Limb (tissue), 2 donors: ENCODE measurements at regions not wholly inside any gene's neighbourhood (a gene's known extent, or its start where the extent isn't known, plus 50 kb on each side); places are given as distances from the start of the nearest gene placed in this dataset.
"Not testable (repeated sequence)": the region's sequence is repeated elsewhere in the genome, so short reads cannot be mapped to it uniquely, and the experiment has no call there.

Experiments used
- DNase-seq, 2 donors: peaks; one replicate each; pipeline ENCODE4 v3.0.0-alpha.2; 2016; ENCODE audit errors: extremely low spot score in 2 of 2

DNA sequence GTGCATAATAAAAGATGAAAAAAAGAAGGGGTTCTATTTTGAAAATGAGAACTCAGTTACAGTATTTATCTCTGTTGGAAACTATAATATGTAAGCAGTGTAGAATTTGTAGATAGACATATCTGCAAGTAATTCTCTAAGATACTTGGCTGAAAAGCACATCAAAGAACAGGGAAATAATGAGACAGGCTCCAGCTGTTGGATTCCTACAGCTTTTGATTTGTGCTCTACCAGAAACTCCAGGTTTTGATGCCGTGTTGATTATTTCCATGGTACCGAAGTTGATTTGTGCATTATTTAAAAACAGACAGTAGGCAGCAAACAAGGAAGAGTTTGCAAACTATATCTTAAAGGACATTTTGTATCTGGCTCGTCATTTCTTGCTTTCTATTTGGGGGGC lies 2098.7 kb upstream of the WWC1 start:
- no peak for DNase-seq

- DNase-seq = no peak
These were observed 2095.5 kb upstream of the WWC1 start for GRCh38 chr5:166195981-166196380.

- no peak for DNase-seq
These were observed 2090.9 kb upstream of the WWC1 start for GRCh38 chr5:166200532-166200931.

- no peak for DNase-seq
These were observed 2079.8 kb upstream of the WWC1 start for GRCh38 chr5:166211640-166212039.

- no peak for DNase-seq
These were observed 2055.1 kb upstream of the WWC1 start for GRCh38 chr5:166236327-166236726.

- no peak for DNase-seq
These were observed 2050.7 kb upstream of the WWC1 start for GRCh38 chr5:166240705-166241104.

DNA sequence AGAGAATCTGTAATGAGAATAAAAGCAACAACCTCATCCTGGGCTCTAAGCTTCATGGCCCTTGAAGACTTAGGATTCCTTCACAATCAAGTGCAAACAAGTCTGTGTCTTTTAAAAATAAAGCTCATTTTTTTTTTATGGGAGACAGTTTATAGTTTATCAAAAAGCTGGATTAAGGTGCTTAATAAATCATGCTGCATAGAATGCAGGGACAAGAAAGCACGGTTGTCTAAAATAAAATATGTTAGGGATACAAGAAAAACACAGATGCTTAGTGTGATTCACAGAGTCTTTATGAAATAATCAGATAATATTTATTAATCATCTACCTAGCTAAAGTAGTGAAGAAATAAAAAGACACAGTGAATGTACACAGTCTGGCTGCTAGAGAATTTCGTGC lies 2045.9 kb upstream of the WWC1 start:
- DNase-seq = no peak

DNA sequence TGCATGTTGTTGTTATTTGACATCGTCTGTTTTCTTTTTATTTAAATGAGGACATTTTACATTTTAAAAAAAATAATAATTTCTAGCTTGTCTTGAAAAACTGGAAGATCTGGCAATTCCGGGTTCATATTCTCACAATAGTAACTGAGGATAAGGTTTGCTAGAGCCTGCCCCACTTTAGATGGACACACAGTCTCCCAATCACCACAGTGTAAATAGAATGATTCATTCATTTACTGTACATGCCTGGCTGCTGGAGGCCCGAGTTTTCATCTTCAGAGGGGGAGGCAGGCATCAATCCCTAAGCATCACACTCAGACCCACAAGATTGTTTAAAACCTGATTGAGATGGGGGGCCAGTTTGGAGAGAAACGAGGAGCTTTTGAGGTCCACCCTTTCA lies 2039.7 kb upstream of the WWC1 start:
- DNase-seq = no peak

DNA sequence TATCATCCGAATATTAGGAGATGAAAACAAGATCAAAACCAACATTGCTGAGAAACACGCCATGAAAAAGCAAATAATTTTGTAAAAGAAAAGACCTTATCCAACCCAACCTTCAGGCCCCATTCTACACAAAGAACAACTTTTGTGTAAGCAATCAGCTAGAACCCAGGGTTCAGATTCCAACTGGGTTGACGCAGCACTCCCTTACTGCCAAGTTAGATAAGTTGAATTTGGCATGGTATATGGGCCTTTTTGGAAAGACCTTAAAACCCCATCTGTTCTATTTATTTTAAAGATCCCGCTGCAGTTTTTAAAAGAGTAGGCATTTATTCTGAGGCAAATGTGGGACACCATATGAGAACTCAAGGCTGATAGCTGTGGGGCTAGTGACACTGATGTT lies 2033.8 kb upstream of the WWC1 start:
- DNase-seq = no peak

- DNase-seq = no peak
These were observed 2029.0 kb upstream of the WWC1 start for GRCh38 chr5:166262395-166262794.

DNA sequence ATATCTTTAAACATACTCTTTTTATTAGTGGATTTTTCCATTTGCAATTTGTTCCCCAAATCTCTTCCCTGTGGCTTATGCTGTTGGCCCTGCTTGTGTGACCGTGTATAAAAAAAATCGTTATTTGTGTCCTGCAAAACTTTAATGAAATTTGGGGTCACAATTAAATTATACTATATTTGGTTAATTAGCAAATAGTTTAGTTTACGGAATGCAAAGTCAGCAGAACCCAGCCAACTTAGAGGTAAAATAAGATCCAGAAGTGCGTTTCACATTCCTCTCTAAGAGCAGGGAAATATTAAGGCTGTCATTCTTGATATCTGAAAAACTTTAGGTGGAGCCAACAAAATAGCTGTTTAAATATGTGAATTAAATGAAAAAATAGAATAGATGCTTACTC lies 2023.5 kb upstream of the WWC1 start:
- DNase-seq = no peak

GRCh38 chr5:166270712-166271111 lies 2020.7 kb upstream of the WWC1 start:
- no peak for DNase-seq

- DNase-seq = no peak
These were observed 2015.4 kb upstream of the WWC1 start for GRCh38 chr5:166276006-166276405.

GRCh38 chr5:166279828-166280227 lies 2011.6 kb upstream of the WWC1 start:
- no peak for DNase-seq

DNA sequence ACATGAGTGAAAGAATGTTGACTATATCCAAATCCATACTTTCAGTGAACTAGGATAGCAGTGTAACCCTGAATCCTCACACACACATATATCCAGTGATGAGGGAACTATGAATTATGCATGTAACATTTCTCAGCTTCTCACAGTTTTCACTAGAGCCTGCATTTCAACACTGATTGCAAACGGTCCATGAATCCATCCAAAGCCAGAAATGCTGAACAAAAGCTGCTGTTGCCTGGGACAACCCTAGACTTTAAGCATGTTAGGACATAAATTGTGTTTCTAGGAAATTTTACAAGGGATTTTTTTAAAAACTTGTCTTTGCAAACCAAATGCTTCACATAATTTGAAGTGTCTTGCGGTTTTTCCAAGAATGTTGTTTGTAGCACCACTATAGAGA lies 2010.0 kb upstream of the WWC1 start:
- DNase-seq = no peak

DNA sequence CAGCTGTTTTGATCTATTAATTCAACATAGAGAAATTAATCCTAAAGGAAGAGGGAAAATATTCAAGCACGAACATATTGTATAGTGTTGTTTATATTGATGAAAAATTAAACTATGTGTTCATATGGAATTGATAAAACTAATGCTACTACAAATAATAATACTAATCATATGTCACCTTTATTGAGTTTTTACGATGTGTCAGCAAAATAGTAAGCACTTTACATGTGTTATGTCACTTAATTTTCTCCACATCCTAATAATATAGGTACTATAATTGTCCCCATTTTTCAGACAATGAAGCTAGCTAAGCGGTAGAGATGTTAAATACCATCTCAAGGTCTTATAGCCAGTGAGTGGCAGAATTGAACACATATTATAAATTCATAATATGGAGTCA lies 2008.5 kb upstream of the WWC1 start:
- no peak for DNase-seq

GRCh38 chr5:166285361-166285760 lies 2006.1 kb upstream of the WWC1 start:
- DNase-seq = no peak

DNA sequence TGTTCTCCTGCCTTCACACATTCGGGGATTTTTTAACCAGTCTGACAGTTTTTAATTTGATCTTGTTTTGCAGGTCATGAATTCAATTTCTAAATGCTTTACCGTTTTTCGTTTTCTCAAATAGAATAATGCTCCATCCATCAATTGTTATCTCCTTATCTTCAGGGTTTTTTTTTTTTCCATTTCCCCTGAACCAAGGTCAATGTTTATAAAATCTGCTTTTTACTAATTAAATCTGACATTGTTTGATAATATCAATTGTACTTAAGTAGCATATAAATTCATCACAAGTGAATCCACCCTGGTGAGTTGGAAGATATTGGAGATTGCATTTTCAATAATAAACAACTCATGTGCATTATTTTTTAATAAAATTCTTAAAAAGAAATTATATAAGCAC lies 2004.6 kb upstream of the WWC1 start:
- no peak for DNase-seq

DNA sequence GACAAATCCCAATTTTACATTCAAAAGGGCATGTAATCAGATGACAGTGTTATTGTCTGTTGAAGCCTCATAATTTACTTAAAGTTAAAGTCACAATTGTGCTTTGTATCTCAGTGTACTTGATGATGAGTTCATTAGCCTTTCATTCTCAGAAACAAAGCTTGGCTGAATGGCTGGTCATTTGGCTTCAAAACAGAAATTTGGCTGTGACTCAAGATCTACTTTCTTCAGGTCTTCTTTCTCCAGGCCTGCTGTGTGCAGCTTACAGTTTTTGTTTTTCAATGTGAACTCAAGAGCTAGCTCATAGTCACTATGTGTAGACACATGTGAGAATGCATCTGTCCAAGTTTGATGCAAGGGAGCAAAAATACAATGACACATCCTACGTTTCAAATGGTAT lies 2003.6 kb upstream of the WWC1 start:
- DNase-seq = no peak

- not testable (repeated sequence) for DNase-seq
These were observed 1999.6 kb upstream of the WWC1 start for GRCh38 chr5:166291800-166292199.

DNA sequence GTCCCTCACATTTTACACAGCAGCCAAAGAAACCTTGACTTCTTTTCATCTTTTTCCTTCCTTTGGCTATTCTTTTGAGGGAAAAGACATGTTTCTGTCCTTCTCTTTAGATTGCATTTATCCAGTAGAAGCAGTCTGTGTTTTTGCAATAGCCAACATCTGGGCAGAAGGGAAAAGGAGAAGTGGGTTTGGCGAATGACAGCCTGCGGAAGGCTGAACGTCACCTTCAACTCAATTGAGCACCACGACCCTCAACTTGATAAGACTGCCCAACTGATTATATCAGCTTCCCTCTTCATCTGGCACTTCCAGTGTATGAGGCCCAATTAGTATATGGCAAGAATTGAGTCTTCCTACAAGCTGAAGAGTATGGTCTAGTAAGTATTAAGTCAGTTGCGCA lies 1997.6 kb upstream of the WWC1 start:
- no peak for DNase-seq

- no peak for DNase-seq
These were observed 1989.3 kb upstream of the WWC1 start for GRCh38 chr5:166302166-166302565.

DNA sequence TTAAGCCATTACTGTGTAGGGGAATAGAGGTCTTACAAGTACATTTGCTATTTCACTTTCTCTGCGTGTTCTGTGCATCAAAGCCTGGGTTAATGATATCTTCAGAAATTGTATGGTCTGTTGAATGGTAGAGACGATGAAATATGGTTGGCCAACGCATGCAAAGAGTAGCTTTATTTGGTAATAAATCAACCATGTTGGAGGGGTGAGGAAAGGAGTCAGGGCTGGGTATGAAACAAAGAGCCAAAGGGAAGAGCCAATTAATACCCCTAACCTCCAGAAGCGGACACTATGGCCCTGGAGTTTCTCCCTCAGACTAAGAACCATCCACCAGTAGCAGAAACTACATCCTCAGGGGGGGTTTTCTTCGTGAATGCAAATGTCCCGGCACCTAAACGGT lies 1974.0 kb upstream of the WWC1 start:
- no peak for DNase-seq

DNA sequence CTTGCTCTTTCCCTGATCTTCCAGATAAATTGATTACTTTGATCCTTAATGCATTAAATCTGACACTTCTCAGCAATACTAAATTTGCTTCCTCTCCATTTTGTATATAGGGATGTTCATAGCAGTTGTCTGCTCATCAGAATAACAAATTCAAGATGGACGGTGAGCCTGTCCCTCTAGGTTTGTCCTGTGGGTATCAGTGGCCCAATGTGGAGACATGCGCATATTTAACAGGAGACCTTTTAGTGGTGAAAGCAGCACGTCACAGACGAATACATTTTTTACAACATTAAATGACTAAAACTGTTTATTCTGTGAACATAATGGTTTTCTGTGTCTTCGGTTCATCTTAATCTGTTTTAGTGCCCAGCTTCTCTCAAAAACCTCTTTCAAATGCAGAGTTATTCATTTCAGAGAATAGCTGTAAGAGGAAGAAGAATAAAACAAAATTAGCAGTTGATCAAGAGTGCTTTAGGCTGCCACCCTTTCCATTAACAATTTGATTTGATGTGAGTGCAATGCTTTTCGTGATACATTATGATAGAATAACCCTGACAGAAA lies 1970.4 kb upstream of the WWC1 start:
- no peak for DNase-seq
